GM21360 (cell line): ENCODE measurements at regions not wholly inside any gene's neighbourhood (a gene's known extent, or its start where the extent isn't known, plus 50 kb on each side); places are given as distances from the start of the nearest gene placed in this dataset.

Source experiments
- ATAC-seq: cut with Tn5 transposase; IDR thresholded peaks from one replicate; pipeline ENCODE4 v1.9.1; 2021; ENCODE audit warnings: mild to moderate bottlenecking, moderate library complexity; ENCODE audit not compliant: unreplicated experiment

GRCh38 chr10:125222515-125223308 lies 62.3 kb upstream of the CTBP2 start:
- no peak for ATAC-seq

GRCh38 chr10:125221716-125222115 lies 61.4 kb upstream of the CTBP2 start:
- no peak for ATAC-seq

- no peak for ATAC-seq
Observed at GRCh38 chr10:125219776-125220175, 59.4 kb upstream of the CTBP2 start.

- ATAC-seq = no peak
Observed at GRCh38 chr10:125218967-125219366, 58.6 kb upstream of the CTBP2 start.

GRCh38 chr10:125217990-125218675 lies 57.8 kb upstream of the CTBP2 start:
- no peak for ATAC-seq

GRCh38 chr10:125216861-125217260 lies 56.5 kb upstream of the CTBP2 start:
- ATAC-seq = no peak

GRCh38 chr10:125216309-125216708 lies 55.9 kb upstream of the CTBP2 start:
- ATAC-seq = no peak

GRCh38 chr10:125214283-125214570 lies 53.9 kb upstream of the CTBP2 start:
- no peak for ATAC-seq

- ATAC-seq = no peak
Observed at GRCh38 chr10:125213541-125214282, 53.3 kb upstream of the CTBP2 start.

GRCh38 chr10:125212150-125212809 lies 51.9 kb upstream of the CTBP2 start:
- no peak for ATAC-seq
